NCI-H1092 (cell line): ENCODE measurements at regions not wholly inside any gene's neighbourhood (a gene's known extent, or its start where the extent isn't known, plus 50 kb on each side); places are given as distances from the start of the nearest gene placed in this dataset.

Experiments used
- DNase-seq: peaks from one replicate; lab custom pipeline; 2025; lab: John Stamatoyannopoulos, UW

DNA sequence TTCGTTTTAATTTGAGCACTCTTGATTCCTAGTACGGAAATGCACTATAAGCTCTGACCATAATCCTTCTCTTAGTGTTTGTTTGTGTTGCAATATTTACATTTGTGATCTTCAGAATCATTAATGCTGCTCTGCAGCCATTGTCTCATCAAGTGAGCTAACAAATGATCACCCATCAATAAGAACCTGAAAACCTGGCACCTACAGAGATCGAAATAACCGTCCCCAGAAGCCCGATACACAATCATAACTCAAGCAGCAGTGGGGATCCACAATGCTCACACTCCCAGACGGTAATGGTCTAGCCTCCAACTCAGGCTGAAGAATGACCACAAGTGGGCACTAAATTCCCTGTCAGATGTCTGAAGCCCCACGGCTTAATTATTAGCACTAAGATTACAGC, 156.0 kb upstream of the NFE2L3 start:
- DNase-seq = no peak

DNA sequence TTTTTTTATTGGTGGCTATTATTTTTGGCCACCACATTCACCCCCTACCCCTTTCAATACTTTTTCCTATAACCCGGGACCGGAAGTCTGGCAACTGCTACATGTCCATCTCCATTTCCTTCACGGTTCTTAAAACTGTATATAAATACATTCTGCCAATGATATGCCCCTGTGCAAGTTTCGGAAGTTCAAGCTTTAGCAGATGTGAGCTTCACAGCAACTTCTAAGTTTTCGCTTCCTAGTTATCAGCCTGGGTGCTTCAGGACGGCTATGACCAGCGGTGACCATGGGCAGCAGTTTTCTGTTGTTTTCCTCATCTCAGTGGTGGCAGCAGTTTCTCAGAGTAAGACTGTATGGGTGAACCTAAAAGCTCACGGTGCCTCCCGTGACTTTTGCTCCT, 153.5 kb upstream of the NFE2L3 start:
- no peak for DNase-seq

DNA sequence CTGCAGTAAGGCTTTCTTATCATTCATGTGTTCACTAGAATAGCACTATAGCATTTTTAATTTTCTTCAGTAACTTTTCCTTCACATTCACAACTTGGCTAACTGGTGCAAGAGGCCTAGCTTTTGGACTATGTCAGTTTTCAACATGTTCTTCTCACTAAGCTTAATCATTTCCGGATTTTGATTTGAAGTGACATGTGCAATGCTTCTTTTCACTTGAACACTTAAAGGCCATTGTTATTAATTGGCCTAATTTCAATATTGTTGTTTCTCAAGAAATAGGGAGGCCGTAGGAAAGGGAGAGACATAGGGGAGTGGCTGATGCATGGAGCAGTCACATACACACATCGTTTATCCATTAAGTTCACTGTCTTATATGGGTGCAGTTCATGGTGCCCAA, 151.2 kb upstream of the NFE2L3 start:
- DNase-seq = no peak

GRCh38 chr7:26001662-26002244, 150.2 kb upstream of the NFE2L3 start:
- no peak for DNase-seq

GRCh38 chr7:26005683-26006410, 146.2 kb upstream of the NFE2L3 start:
- DNase-seq = no peak

- DNase-seq = no peak
Measured at GRCh38 chr7:26006426-26006825, 145.6 kb upstream of the NFE2L3 start.

DNA sequence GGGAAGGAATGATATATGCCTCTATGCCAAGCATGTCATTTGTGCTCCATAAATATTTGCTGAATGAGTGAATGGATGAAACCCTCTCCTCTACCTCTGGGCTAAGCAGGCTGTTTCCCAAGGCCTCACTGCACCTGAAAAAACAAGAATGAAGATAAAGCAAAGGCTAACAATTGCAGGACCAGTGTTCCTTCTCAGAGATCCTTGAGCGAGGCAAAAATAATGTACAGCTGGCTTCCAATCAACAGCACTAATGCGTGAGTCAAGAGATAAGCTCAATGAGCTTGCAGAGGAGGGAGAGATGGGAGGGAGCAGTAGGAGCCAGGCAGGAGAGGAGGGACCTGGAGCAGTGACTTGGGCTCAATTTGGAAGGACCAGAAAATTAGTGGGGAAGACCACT, 144.5 kb upstream of the NFE2L3 start:
- DNase-seq = no peak

GRCh38 chr7:26008428-26008827, 143.6 kb upstream of the NFE2L3 start:
- DNase-seq = no peak

DNA sequence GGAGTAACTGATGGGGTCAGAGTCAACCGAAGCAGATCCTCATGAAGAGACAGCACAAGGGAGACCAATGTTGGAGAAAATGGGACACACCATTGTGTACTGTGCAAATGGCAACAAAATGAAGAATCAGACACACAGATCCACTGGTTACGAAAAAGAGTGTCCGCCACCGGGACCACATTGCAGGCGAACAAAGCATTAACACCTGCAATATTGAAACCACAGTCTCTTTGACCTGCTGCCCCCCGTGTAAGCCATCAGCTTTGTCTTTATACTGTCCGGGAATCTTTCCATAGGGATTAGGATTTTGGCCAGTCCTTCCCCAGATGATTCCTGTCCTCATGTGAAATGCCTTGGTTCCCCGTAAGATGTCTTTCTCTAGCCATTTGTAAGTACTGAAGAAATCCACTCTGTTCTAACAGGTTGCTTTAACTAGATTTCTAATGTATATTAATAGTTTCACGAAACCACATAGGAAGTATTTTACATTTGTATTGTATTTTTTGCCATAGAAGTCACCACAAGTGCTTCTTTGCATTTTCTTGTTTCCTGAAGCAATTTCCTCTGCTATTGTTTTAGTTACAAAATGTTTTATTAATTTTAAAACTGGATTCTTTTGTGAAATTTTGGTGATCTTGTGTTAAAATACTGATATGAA, 140.8 kb upstream of the NFE2L3 start:
- DNase-seq = no peak

DNA sequence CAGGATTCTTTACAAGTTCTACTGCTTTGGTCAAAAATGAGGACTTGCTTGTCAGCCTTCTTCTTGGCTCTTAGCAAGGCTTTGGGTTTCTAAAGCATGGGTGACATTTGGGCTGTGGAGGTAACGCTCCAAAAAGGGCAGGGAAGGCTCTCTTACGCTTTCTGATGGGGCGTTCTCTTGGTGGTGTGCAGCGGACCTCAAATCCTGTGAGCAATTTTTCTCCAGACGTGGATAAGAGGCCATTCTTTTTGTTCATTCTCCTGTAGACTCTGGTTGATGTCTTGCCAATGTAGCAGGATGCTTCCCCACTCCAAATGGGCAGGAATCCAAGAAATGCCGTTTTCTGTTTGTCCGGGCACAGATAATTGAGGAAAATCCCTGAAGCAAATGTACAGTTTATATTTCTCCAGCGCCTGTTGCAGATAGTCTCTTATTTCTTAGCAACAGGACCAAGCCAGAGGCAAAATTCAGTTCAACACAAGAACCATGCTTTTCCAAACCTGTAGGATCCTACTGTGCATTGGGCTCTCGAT, 138.4 kb upstream of the NFE2L3 start:
- peak; percentile 88 for DNase-seq

DNA sequence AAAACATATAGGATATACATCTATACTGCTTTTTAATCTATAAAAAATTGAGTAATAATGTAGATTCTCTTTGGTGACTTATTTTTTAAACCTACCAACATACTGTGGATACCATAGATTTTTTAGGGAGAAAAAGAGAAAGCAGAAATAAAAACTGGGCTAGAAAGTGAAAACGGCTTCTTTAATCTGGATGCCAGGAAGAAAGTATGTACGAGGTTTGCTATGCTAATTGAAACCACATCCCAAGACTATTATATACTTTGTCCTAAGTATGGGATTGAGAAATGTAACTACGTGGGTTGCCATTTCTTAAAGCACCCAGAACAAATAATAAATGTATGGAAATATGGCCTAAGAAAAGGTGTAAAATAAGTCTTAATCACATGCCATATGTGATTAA, 129.0 kb upstream of the NFE2L3 start:
- no peak for DNase-seq

- no peak for DNase-seq
Measured at GRCh38 chr7:26029911-26030310, 122.1 kb upstream of the NFE2L3 start.

GRCh38 chr7:26034391-26034790, 117.6 kb upstream of the NFE2L3 start:
- DNase-seq = no peak

DNA sequence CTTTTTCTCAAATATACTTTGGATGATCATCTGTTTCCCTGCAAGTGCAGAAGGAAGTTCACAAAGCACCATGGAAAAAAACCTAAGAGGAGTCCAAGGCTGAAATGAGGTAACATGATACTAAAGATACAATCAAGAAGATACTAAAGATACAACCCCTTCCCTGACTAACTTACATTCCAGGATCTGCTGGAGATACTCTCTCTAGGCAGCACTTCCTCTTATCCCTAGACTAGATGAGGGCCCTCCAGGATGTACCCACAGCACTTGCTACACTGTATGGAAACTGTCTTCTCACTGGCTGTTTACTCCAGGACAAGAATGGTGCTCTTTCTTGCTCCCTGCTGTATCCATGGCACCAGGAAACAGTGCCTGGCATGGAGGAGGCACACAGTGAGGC, 116.4 kb upstream of the NFE2L3 start:
- DNase-seq = no peak

DNA sequence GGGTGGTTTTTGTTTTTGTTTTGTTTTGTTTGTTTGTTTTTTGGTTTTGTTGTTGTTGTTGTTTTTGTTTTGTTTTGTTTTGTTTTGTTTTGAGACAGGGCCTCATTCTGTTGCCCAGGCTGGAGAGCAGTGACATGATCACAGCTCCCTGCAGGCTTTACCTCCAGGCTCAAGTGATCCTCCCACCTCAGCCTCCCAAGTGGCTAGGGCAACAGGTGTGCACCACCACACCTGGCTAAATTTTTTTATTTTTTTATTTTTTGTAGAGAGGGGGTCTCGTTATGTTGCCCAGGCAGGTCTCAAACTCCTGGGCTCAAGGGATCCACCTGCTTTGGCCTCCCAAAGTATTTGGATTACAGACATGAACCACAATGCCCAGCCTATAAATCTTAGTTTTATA, 115.9 kb upstream of the NFE2L3 start:
- no peak for DNase-seq

DNA sequence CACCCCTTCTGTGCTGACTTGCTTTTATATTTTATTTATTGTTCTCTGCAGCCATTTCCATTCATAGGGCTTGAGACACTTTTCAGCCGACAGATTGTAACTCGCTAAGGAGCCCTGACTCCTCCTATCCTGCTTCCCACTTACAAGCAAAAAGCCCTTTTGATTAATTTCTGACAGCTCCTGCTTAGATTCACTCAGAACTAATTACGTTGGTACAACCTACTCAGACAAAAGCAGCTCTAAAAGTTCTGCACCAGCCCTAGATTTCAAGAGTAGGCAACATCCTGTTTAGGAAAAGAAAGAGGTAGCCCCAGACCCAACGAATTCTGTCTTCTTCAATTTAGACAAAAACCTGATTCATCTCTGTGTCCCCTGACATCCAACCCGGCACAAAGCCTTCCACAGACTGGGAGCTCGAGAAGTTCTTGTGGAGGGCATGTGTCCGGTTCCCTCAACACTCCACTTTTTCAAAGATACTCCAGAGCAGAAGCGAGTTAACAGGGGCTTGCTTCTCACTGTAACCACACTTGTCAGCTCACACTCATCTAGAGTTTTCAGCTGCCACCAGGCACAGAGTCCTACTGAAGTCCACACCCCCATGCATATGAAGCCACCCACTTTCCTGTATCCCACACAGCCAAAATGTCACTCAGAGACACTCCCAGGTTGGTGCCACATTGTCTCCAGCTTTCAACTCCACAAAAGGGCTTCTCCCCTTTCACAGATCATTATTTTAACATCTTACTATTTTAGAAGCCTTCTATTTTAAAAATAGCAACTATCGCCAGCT, 113.6 kb upstream of the NFE2L3 start:
- no peak for DNase-seq

- no peak for DNase-seq
Measured at GRCh38 chr7:26040085-26040484, 111.9 kb upstream of the NFE2L3 start.

DNA sequence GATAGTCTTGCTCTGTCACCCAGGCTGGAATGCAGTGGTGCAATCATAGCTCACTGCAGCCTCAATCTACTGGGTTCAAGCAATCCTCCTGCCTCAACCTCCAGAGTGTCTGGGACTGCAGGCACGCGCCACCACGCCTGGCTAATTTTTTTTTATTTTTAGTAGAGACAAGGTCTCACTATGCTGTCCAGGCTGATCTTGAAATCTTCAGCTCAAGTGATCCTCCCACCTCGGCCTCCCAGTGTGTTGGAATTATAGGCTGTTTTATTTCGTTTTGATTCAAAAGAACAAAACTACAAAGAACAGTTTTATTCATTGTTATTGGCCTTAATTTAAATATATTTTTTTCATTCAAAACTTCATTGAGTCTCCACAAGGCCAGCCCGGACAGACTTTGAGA, 109.8 kb upstream of the NFE2L3 start:
- no peak for DNase-seq

DNA sequence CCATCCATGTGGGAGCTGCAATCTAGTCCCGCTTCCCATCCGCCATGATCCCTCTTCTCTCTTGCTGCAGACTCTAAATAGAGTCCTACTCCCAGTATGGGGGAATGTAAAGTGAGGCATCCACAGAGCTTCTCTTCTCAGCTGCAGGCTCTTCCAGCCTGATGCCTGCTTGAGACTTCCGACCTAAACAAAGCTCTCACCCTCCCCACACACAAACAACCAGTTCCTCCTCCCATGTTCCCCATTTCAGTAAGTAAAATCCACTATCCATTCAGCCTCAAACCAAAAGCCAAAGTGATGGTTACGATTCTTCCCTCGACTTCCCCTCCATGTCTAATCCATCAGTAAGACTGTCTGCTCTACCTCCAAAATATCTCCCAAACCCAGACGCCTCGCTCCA, 108.2 kb upstream of the NFE2L3 start:
- DNase-seq = no peak

DNA sequence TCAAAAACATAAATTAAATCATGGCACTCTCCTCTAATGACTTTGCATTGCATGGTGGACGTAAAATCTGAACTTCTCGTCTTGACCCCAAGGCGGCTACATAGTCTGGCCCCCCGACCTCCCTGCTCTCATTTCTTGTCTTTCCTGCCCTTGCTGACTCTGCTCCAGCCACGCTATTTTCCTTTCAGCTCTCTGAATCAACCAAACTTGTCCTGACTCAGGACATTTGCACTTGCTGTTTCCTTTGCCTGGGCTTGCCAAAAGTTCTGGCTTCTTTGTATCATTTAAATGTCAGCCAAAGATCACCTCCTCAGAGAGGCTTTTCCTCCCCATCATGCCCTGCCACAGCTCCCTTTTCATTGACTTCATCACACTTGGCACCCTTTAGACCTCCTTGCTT, 107.7 kb upstream of the NFE2L3 start:
- DNase-seq = no peak

GRCh38 chr7:26046150-26046549, 105.8 kb upstream of the NFE2L3 start:
- no peak for DNase-seq

- no peak for DNase-seq
Measured at GRCh38 chr7:26046878-26047277, 105.1 kb upstream of the NFE2L3 start.

DNA sequence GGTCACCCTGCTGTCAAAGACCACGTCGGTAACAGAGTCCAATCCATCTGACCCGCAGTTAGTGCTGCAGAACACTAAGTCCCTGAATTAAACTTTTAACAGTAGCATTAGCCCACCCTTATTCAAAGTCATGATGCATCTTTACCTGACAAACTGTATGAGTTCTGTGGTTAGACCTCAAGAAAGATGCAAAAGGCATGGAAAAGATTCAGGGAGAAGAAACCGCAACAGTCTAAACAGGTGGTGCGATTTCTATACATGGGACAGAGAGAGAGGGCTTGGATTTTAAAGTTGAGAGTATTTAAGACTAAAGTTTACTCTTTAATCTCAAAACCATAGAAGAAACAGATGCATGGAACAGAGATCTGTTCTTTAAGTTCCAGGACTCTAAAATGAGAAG, 103.3 kb upstream of the NFE2L3 start:
- no peak for DNase-seq
